DND-41 (cell line): ENCODE measurements at regions not wholly inside any gene's neighbourhood (a gene's known extent, or its start where the extent isn't known, plus 50 kb on each side); places are given as distances from the start of the nearest gene placed in this dataset.

Source experiments
- ATAC-seq: fragments of 200-7000 bp; cut with Tn5 transposase; 3 replicates; pipeline ENCODE4 v1.9.1; 2021; ENCODE audit warnings: low read depth; ENCODE audit not compliant: insufficient read depth
- DNase-seq: peaks from one replicate; pipeline ENCODE4 v3.0.0-alpha.2; 2020
- H2AFZ ChIP-seq: 2 replicates; pipeline ENCODE4 v1.6.0; 2012; ENCODE audit warnings: low read depth, low read length
- H3K27ac ChIP-seq: 2 replicates; pipeline ENCODE4 v1.5.1; 2012; ENCODE audit warnings: low read length, inconsistent platforms
- H3K27me3 ChIP-seq: fragments of 200-600 bp; sonication (generic); 2 replicates; pipeline ENCODE4 v1.6.0; 2012; ENCODE audit warnings: low read length, mild to moderate bottlenecking, inconsistent platforms; ENCODE audit not compliant: insufficient read depth, poor library complexity
- H3K36me3 ChIP-seq: 2 replicates; pipeline ENCODE4 v1.5.1; 2012; ENCODE audit warnings: low read length, inconsistent platforms; ENCODE audit not compliant: insufficient read depth
- H3K4me1 ChIP-seq: 2 replicates; pipeline ENCODE4 v1.5.1; 2012; ENCODE audit warnings: mild to moderate bottlenecking, low read length; ENCODE audit not compliant: insufficient read depth
- H3K4me2 ChIP-seq: 2 replicates; pipeline ENCODE4 v1.6.0; 2012; ENCODE audit warnings: mild to moderate bottlenecking, moderate library complexity, low read length, inconsistent platforms; ENCODE audit not compliant: insufficient read depth
- H3K4me3 ChIP-seq, 2 experiments: fragments of 200-600 bp in 1 of 2; shearing (Covaris generic) in 1 of 2; 2 replicates each; pipeline ENCODE4 v1.5.1; 2012 to 2016; ENCODE audit warnings: inconsistent platforms in 2 of 2, low read length in 2 of 2, mild to moderate bottlenecking in 2 of 2, low read depth in 1 of 2, moderate library complexity in 1 of 2
- H3K79me2 ChIP-seq: 2 replicates; pipeline ENCODE4 v1.6.0; 2012; ENCODE audit warnings: low read length, inconsistent platforms; ENCODE audit not compliant: insufficient read depth
- H3K9ac ChIP-seq: 2 replicates; pipeline ENCODE4 v1.6.0; 2012; ENCODE audit warnings: low read depth, mild to moderate bottlenecking, inconsistent platforms, low read length, moderate library complexity
- H3K9me3 ChIP-seq: 2 replicates; pipeline ENCODE4 v1.5.1; 2012; ENCODE audit warnings: low read length, moderate library complexity, mild to moderate bottlenecking, inconsistent platforms; ENCODE audit not compliant: insufficient read depth, severe bottlenecking
- H4K20me1 ChIP-seq: 2 replicates; pipeline ENCODE4 v1.6.0; 2012; ENCODE audit warnings: low read length; ENCODE audit not compliant: insufficient read depth
- CTCF ChIP-seq: IDR thresholded peaks from 2 replicates; pipeline ENCODE4 v1.5.1; 2012; ENCODE audit warnings: borderline replicate concordance, low read length, moderate library complexity, mild to moderate bottlenecking; ENCODE audit not compliant: poor library complexity, severe bottlenecking; ENCODE audit errors: extremely low read depth
- EZH2 ChIP-seq: IDR thresholded peaks from 3 replicates; pipeline ENCODE4 v1.6.1; 2012; ENCODE audit warnings: borderline replicate concordance, low read depth, mild to moderate bottlenecking, moderate library complexity, low read length, inconsistent platforms; ENCODE audit not compliant: severe bottlenecking

GRCh38 chr13:59247171-59247570, 916.6 kb downstream of the DIAPH3 start:
- no peaks in the 10 kb centered on the region for H3K79me2 ChIP-seq
- TF ChIP-seq CTCF (no peak), EZH2 (no peak)
- DNase-seq = no peak

GRCh38 chr13:59250336-59251189, 913.2 kb downstream of the DIAPH3 start:
- no peaks in the 10 kb centered on the region for H4K20me1 ChIP-seq
- no peak overlapping the region for H3K4me2 ChIP-seq
- H2AFZ ChIP-seq = no peak overlapping the region
- H3K79me2 ChIP-seq = no peaks in the 10 kb centered on the region
- no peak for ATAC-seq
- H3K4me1 ChIP-seq = no peaks in the 10 kb centered on the region
- no peak for DNase-seq
- H3K4me3 ChIP-seq = no peak overlapping the region
- H3K9me3 ChIP-seq = no peaks in the 10 kb centered on the region
- no peak overlapping the region for H3K9ac ChIP-seq
- no peaks in the 10 kb centered on the region for H3K36me3 ChIP-seq
- H3K27ac ChIP-seq = no peak overlapping the region
- H3K27me3 ChIP-seq = no peaks in the 10 kb centered on the region
- TF ChIP-seq CTCF (no peak), EZH2 (no peak)

More at GRCh38 chr13:59247171-59247570, 916.6 kb downstream of the DIAPH3 start:
- Histone ChIP-seq H2AFZ (no peak overlapping the region), H3K4me2 (no peak overlapping the region), H3K27ac (no peak overlapping the region), H3K4me1 (no peaks in the 10 kb centered on the region), H3K9me3 (no peaks in the 10 kb centered on the region), H3K9ac (no peak overlapping the region), H3K27me3 (no peaks in the 10 kb centered on the region), H3K4me3 (no peak overlapping the region), H3K36me3 (no peaks in the 10 kb centered on the region), H4K20me1 (no peaks in the 10 kb centered on the region)
- no peak for ATAC-seq

GRCh38 chr13:59259165-59260000, 904.3 kb downstream of the DIAPH3 start:
- H3K9ac ChIP-seq = no peak overlapping the region
- H2AFZ ChIP-seq = no peak overlapping the region
- no peak overlapping the region for H3K4me2 ChIP-seq
- no peaks in the 10 kb centered on the region for H3K9me3 ChIP-seq
- ATAC-seq (no peak), DNase-seq (no peak)
- no peaks in the 10 kb centered on the region for H3K36me3 ChIP-seq
- H3K4me3 ChIP-seq = no peak overlapping the region
- H3K27me3 ChIP-seq = no peaks in the 10 kb centered on the region
- H3K4me1 ChIP-seq = no peaks in the 10 kb centered on the region
- H4K20me1 ChIP-seq = no peaks in the 10 kb centered on the region
- no peaks in the 10 kb centered on the region for H3K79me2 ChIP-seq
- no peak for TF ChIP-seq EZH2
- TF ChIP-seq CTCF = no peak
- no peak overlapping the region for H3K27ac ChIP-seq
